Inferior parietal cortex (tissue), 1 donor: ENCODE measurements at regions not wholly inside any gene's neighbourhood (a gene's known extent, or its start where the extent isn't known, plus 50 kb on each side); places are given as distances from the start of the nearest gene placed in this dataset.

Experiments
- DNase-seq: peaks from one replicate; pipeline ENCODE4 v3.0.0-alpha.2; 2016; ENCODE audit errors: extremely low spot score

DNA sequence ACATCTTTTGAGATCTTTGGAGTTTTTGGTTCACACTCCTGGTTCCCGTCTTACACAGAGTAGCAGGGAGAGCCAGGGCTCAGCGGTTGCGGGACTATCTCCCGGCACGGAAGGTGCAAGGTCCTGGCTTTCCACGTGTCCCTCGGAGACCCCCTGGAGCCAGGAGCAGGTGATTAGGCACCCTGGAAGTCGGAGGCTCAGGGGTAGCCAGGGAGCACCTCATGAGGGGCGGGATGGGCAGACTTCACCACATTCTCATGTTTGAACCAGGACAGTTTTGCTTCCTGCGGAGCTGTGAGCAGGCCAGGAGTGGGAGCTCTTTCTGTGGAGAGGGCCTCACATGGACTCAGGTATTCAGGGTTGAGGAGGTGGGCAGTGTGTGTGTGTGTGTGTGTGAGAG lies 273.7 kb upstream of the IRX1 start:
- no peak for DNase-seq

DNA sequence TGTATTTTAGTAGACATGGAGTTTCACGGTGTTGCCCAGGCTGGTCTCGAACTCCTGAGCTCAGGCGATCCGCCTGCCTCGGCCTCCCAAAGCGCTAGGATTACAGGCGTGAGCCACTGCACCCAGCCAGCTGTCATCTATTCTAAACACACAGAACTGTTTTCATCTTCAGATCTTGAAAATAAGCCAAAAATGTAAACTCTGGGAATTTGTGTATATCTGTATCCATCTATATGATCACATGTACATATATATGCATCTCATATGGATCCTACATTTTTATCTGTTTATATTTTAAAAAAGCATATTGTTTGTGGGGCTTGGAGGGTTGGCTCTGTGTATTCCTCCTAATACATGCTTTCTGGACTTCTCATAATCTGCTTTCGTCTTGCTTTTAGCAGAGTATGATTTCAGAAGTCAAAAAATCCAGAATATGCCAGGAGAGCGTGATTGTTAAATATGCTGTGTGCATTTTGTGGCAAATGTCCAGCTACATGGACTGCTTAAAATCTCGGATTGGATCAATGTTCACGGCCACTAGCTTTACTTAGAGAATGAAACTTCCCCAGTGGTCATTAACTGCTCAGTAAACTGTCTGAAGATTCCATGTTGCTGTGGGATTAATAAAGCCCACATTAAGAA lies 274.4 kb upstream of the IRX1 start:
- no peak for DNase-seq

DNA sequence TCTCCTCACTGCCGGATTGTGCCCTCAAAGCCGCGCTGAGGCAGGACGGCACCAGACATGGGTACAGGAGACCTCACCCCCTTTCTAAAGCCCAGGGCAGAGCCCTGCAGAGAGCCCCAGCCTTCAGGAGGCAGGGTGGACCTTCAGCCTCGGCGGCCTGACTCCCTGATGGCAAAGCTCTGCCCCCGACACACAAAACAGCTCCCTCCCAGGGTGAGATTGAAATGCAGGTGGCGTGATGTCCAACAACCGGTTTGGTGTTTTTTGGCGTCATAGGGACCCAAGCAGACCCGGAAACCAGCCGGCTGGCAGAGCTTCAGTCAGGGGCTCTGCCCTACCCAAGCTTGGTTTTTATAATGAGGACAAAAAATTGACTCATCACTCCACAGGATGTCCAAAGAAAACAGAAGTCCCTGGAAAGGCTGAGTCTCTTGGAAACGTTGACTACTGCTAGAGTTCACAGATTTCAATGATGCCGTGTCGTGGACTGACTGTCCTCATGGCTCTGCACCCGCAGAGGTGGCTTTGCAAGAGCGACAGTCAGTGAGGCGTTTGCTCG lies 275.2 kb upstream of the IRX1 start:
- no peak for DNase-seq

DNA sequence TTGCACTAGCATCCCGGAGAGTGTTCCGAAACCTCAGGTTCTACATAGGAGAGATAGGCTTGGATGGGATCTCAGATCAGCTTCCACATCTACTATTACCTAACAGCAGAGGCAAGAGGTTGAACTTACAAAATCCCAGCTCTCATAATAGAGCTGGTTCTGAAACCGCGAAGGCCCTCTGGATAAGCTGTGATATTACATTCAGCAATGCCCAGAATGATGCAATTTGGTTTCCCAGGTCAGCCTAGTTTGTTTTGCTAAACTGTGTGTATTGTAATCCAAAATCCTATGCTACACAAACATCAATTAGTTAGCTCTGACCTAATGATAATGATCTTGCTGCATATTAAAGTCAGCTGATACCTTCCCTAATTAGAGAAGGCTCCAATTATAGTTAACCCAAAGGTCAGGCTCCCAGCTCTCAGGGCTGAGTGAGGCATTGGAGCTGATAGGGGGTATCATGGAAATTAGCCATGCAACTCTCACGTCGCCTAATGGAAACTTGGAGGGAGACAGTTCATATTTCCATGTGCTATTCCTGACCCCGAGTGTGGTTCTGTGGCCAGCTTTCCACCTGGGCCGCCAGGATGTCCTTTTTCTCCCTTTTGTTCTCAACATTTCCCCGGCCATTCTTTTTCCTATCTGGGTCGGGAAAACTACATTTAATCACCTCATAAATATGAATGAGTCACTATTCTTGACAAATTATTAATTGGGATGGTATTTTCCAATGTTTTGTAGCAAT lies 278.4 kb upstream of the IRX1 start:
- no peak for DNase-seq

DNA sequence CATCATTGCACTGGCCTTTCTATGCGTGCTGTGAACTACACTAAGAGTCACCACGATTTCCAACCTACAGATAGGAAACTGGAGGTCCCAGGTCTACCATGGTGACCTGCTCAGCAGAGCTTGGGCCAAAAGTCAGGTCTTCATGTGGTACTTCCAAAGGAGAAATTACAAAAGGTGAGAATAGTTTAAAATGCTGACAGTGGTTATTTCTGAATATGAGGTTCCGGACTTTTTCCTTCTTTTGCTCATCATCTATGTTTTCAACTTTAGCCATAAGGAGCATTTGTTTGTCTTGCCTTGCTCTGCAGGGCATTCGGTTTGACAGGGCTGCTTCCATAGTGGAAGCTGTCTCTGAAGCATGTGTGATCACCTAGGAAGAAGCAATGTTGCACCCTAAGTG lies 282.1 kb upstream of the IRX1 start:
- no peak for DNase-seq

DNA sequence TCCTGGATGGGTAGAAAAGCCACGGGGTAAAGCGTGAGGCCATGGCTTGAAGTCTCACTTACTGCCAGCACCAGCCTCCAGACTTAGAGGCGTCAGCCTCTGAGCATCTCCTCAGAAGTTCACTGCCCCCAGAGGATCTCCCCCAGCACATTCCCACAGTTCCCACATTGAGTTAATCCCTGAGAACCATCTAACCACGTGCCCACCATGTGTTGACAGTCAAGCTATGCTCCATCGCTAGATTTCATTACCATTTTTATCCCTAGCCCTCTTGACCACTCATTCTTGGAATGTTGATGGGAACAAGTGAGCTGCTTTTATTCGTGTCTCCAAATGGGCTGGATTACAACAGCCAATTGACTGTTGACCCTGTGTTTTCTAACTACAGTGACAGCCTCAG lies 283.3 kb upstream of the IRX1 start:
- DNase-seq: no peak

DNA sequence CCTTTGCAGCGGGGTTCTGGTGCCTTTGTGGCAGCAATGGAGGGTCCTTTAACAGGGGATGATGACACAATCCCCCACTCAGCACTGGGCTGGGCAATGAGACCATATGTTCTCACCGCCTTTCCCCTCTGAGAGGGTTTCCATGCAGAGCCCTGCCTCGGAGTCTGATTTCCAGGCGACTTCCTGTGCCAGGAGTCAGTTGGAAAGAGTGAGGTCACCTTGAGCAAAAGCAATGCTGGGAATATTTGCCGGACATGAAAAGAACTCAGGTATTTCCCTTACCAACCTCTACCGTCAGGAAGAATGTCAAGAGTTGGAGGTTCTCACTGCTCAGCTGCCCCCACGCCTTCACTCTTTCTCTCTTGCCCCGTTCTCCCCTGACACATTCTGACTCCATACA lies 284.2 kb upstream of the IRX1 start:
- DNase-seq: no peak

DNA sequence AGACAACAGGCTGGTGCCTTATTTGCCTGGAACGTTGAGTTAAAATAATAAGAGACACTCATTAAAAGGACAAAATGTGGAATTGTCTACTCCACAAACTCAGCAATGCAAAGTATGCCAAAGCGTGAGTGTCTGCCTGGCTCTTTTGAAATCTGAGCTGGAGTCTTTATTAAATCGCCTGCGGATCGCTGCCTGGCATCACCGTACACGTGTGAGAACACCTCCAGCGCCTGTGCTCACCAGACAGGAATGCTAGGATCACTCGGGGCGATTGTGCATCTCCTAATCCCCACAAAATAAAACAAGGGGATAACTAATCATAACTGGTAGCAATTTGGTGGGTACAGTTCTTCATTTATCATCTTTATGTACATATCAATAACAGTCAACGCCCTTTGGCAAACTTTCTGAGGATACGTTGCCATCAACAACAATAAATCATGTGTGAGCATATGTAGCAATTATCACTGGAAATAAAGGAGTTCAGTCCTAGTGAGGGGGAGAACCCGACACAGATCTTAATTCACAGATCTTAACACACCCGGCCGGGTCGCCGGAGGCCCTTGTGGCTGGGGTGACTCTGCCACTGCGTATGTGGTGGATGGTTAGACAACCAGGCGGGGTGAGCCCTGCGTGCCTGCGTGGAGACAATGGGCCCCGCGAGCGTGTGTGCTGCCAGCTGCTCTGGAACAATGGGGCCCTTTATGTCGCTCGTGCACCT lies 284.9 kb upstream of the IRX1 start:
- DNase-seq: peak; percentile 39

DNA sequence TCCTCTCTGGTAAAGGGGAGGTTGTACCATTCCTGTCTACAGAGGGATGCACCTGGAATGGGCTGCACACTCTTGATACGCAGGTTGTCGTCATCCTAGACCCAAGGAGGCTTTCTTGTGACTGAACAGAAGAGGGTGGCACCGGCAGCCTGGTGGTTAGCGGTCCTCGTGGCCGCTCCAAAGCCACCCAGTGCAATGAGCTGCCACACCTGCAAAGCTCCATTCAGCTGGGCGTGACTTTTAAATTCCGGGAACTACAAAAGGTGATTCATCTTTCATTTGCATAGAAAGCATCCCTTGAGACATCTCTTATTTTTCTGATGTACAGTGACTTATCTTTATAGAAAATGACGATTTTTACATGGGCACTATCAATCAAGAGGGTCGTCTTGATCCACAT lies 286.1 kb upstream of the IRX1 start:
- DNase-seq: no peak

DNA sequence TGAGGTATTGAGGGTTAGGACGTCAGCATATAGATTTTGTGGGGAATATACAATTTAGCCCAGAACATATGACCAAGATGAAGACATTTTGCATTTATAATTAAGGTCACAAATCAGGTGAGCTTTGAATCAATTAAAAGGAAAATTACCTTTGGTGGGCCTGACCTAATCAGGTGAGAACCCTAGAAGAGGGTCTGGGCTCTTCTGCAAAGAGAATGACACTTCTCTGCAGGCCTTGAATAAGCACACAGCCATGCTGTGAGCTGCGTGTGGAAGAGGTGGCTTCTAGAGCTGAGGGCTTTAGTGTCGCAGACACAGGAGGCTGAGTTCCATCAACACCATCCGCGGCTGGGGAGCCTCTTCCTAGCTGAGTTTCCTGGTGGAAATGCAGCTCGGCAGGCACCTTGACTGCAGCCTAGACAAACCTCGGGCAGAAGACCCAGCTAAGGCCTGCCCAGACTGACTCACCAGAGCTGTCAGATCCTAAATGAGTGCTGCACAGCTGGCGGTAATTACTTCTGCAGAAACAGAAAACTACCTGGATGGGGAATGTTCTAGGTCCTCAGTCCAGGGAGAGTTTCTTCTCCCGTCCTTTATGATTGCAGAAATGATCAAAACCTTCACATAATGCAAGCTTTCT lies 287.5 kb upstream of the IRX1 start:
- no peak for DNase-seq

DNA sequence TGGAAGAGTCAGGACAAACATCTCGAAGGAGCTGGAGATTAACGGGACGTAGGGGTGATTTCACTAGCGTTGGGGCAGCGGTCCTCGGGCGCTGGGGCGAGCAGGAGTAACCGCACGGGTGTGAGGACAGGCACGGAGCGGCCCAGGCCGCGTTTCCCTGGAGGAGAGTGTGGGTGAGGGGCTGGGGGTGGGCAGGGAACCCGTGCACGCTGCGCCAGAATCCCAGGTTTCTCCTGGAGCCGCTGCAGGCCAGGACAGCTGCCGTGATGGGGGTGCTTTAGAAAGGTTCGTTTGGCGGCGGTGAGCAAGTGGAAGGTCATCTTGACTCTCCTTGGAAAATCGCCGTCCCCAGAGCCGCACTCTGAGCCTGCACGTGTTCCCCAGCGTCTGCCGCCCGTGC lies 290.2 kb upstream of the IRX1 start:
- no peak for DNase-seq

DNA sequence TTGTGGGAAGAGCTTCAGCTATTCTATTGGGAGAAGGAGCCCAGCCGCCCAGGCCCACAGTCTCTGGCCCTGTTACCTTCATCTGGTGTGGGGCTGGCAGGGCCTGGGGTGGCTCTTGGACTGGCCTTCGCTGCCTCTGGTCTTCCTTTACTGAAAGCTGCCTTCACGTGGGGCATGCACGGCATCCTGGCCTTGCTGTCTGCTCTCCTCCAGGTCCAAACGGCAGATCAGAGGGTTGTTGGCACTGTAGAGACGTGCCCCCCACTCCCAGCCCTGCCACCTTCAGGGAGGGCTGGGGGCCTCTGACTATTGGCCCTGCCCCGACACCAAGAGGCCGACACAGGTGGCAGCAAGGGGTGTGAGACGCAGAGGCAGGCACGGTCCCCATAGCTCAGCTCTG lies 291.3 kb upstream of the IRX1 start:
- no peak for DNase-seq

DNA sequence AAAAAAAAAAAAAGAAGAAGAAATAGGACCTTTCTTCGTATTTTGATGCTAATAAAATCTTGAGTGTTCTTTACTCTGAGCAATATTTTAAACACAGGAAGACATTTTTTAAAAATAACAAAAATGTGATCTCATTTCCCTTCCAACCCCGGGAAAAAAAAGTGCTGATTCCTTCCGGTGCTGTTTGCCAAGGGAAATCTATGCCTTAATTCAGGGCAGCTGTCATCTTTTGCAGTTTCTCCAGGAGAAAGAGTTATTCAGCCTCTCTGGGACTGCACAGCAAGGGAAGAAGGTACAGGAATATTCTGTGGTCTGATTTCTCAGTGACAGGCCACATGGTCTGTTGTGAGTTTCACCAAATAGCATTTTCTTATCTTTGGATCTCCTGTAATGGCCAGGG lies 291.9 kb upstream of the IRX1 start:
- no peak for DNase-seq

DNA sequence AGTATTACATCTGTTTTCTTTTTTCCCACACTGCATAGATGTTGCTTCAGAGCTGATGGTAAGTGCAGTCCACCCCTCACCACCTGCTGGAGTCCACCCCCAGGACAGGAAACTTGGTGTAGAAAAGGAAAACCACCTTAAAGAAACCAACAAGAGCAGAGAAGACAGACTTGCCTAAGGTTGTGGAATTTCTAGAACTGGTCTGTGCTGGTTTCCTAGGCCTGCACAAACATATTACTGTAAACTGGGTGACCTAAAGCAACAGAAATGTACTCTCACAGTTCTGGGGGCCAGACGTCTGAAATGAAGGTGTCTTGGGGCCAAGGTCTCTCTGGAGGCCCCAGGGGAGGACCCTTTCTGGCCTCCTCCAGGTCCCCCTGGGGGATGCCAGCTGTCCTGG lies 293.4 kb upstream of the IRX1 start:
- no peak for DNase-seq

DNA sequence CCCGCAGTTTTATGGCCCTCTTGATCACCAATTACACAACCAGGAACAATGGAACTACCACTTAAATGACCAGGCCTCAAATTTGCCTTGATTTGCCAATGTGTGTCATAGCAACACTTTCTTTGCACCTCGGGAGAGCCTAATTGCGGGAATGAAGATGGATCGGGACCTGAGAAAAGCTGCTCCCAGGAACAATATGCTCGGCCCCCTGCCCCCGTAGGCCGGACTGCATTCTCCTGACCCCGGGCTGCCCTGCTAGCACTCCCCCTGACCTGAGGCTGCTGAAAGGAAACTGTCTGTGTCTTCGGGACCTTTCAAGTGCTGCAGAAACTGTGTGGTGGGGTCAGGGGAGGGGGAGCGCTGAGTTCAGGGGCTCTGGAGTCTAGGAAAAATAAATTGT lies 294.3 kb upstream of the IRX1 start:
- no peak for DNase-seq

DNA sequence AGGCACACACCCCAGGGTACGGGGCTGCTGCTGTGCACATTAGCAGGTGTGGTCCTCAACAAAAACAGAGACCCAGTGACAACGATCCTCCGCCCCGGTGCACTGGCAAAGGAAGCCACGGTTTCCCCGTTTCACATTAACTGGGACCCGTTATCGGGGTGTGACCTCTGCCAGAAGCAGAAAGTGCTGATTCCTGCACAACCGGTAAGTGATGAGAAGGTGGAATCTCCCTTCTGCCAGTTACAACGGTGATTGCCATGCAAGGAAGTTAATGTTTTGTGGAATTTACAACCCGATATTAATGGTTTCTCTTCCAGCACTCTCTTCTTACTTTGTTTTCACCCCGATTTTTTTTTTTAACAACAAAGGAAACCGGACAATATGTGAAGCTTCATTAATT lies 294.9 kb upstream of the IRX1 start:
- DNase-seq: no peak

DNA sequence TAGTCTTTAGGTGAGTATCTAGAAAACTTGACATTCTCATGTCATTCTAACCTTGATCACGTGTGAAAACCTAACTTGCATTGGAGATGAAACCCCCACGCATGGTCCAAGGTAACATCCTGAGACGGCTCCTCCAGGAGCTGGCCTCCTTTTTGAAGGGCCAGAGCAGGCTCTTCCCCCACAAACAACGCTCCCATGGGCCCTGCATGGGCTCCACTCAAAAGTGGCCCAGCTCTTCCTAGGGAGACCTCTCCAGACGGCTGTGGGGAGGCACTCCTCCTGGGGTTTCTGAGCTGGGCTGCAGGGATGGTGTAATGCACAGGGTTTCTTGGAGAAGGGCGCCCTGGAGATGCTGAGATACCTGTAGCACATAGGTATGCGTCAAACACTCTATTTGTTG lies 296.2 kb upstream of the IRX1 start:
- no peak for DNase-seq

DNA sequence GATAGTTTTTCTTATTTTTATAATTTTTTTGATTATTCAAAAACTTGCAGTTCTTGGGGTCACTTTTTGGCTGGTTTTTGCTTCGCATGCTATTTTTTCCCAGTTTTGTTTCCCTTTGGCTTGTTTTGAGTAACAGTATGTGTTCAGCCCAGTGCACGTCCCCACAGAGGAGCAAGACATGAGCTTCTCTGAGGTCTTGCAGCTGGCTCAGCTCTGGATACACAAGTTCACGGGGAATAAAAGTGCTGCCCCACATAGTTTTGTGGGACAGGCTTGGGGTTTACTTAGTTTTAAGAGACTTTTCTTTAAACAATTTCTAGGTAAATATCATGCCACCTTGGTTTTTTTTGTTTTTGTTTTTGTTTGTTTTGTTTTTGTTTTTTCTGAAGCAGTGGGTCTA lies 297.8 kb upstream of the IRX1 start:
- DNase-seq: no peak

DNA sequence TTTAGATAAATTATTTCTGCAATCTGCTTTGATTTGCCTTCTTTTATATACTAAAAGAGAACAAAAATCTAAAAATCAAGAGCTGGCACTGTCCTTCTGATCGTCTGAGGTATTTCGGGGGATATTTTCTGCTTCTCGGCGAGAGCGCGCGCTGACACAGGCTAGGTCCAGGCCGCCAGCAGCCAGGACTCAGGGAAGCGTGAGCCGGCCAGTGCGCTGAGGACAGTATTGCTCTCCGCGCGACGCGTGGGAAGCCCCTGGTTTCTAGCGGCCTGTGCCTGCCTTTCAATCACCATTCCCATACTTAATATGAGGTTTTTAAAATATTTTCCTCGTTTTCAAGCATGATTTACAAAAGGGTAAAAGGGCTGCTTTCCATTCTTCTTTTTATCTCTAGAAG lies 307.3 kb upstream of the IRX1 start:
- DNase-seq: no peak

DNA sequence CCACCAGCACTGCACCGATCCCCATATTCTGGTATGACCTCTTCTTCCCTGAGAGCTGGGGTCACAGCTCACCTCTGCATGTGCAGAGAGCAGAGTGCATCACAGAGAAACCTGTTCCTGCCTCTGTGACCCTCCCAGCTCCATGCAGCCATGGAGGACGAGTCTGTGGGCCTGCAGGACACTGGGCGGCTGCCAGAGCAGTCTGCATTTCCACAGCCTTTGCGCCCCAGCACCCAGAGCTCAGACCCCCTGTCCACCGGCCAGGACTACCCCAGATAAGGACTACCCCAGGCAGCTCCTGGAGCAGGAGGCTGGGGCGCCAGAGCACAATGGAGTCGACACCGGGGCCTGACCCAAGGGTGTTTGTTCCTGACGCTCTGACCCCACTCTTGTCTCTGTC lies 308.1 kb upstream of the IRX1 start:
- no peak for DNase-seq

DNA sequence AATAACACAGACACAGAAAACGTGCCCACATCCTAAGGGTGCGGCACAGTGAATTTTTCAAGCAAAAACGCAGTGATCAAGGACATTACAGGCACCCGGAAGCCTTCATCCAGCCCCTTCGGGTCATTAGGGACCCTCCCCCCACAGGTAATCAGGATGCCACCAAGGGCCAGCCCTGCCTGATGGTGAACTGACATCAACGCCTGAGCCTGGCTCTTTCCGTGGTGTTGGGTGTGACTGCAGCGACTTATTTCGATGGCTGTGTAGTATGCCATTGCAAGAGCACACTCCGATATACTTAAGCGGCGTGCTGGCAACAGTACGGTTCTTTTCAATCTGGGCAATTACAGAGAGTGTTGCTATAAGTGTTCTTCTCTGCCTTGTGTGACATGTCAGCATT lies 310.0 kb upstream of the IRX1 start:
- DNase-seq: no peak

DNA sequence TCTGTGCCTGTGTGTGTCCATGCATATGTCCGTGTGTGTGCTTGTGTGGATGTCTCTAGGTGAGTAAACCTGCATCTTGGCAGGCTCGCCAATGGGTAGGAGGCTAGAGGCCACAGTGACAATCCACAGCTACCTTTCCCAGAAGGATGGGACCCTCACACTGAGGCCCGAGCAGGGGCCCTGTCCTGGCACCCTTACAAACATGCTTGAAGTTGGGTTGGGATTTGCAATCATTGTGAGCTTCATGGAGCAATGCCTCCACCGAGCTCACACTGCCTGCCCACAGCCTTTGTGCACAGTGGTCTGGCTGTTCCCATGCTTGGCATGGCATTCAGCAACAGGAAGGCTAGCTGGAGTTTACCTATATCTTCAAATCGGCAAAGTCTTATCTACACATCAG lies 311.1 kb upstream of the IRX1 start:
- no peak for DNase-seq
